T-helper 9 cell (primary cell): ENCODE measurements at regions not wholly inside any gene's neighbourhood (a gene's known extent, or its start where the extent isn't known, plus 50 kb on each side); places are given as distances from the start of the nearest gene placed in this dataset.

Experiments used
- DNase-seq: peaks from one replicate; pipeline ENCODE4 v3.0.0-alpha.2; 2020

GRCh38 chr12:3988519-3989217 lies 115.5 kb upstream of the PARP11 start:
- DNase-seq = no peak

- DNase-seq = no peak
Observed at GRCh38 chr12:3987571-3987970, 114.4 kb upstream of the PARP11 start.

GRCh38 chr12:3980504-3981272 lies 107.5 kb upstream of the PARP11 start:
- no peak for DNase-seq

- DNase-seq = no peak
Observed at GRCh38 chr12:3977621-3978020, 104.4 kb upstream of the PARP11 start.

GRCh38 chr12:3976351-3976938 lies 103.2 kb upstream of the PARP11 start:
- no peak for DNase-seq

GRCh38 chr12:3975652-3976051 lies 102.5 kb upstream of the PARP11 start:
- no peak for DNase-seq

GRCh38 chr12:3974883-3975282 lies 101.7 kb upstream of the PARP11 start:
- DNase-seq = no peak

GRCh38 chr12:3973973-3974644 lies 100.9 kb upstream of the PARP11 start:
- DNase-seq = no peak

- no peak for DNase-seq
Observed at GRCh38 chr12:3973269-3973884, 100.2 kb upstream of the PARP11 start.

- peak; percentile 17 for DNase-seq
Observed at GRCh38 chr12:3972576-3972975, 99.4 kb upstream of the PARP11 start.

GRCh38 chr12:3968523-3968922 lies 95.3 kb upstream of the PARP11 start:
- DNase-seq = no peak

- DNase-seq = no peak
Observed at GRCh38 chr12:3967556-3968160, 94.5 kb upstream of the PARP11 start.

GRCh38 chr12:3966376-3966775 lies 93.2 kb upstream of the PARP11 start:
- DNase-seq = no peak

GRCh38 chr12:3965046-3965445 lies 91.8 kb upstream of the PARP11 start:
- DNase-seq = no peak

GRCh38 chr12:3964439-3964838 lies 91.2 kb upstream of the PARP11 start:
- no peak for DNase-seq

- DNase-seq = peak; percentile 57
Observed at GRCh38 chr12:3962631-3963483, 89.7 kb upstream of the PARP11 start.

GRCh38 chr12:3961591-3961990 lies 88.4 kb upstream of the PARP11 start:
- DNase-seq = no peak

- DNase-seq = no peak
Observed at GRCh38 chr12:3959799-3960560, 86.8 kb upstream of the PARP11 start.

GRCh38 chr12:3958534-3958933 lies 85.3 kb upstream of the PARP11 start:
- no peak for DNase-seq

- DNase-seq = no peak
Observed at GRCh38 chr12:3951380-3952135, 78.4 kb upstream of the PARP11 start.
